SK-MEL-5 (cell line): ENCODE measurements at regions not wholly inside any gene's neighbourhood (a gene's known extent, or its start where the extent isn't known, plus 50 kb on each side); places are given as distances from the start of the nearest gene placed in this dataset.

Source experiments
- DNase-seq: peaks from one replicate; pipeline ENCODE4 v3.0.0-alpha.2; 2016; ENCODE audit warnings: low read depth, low spot score
- in situ Hi-C: cut with HindIII; loops from 2 replicates; pipeline ENCODE4 v1.10.0; 2016; ENCODE audit warnings: low sequenced_read_pairs, high pct_unique_total_duplicates, low pct_unique_long_range_greater_than_20kb

- in situ Hi-C loops: no loop called here
- DNase-seq: no peak
Measured at GRCh38 chr1:38242506-38242905, 195.9 kb upstream of the POU3F1 start.

- no peak for DNase-seq
- in situ Hi-C loops: no loop called here
Measured at GRCh38 chr1:38241594-38242334, 195.2 kb upstream of the POU3F1 start.

GRCh38 chr1:38240618-38241017, 194.0 kb upstream of the POU3F1 start:
- DNase-seq: no peak

GRCh38 chr1:38239258-38239835, 192.8 kb upstream of the POU3F1 start:
- no peak for DNase-seq
- in situ Hi-C loops: no loop called here

More at GRCh38 chr1:38240618-38241017, 194.0 kb upstream of the POU3F1 start:
- in situ Hi-C loops: no loop called here

GRCh38 chr1:38238294-38238693, 191.7 kb upstream of the POU3F1 start:
- in situ Hi-C loops: no loop called here
- DNase-seq: no peak

- no peak for DNase-seq
- in situ Hi-C loops: no loop called here
Measured at GRCh38 chr1:38235705-38236104, 189.1 kb upstream of the POU3F1 start.

GRCh38 chr1:38231941-38232340, 185.3 kb upstream of the POU3F1 start:
- in situ Hi-C loops: no loop called here
- DNase-seq: no peak

GRCh38 chr1:38228718-38229117, 182.1 kb upstream of the POU3F1 start:
- in situ Hi-C loops: no loop called here
- no peak for DNase-seq

- in situ Hi-C loops: no loop called here
- no peak for DNase-seq
Measured at GRCh38 chr1:38225745-38226144, 179.2 kb upstream of the POU3F1 start.

- DNase-seq: no peak
- in situ Hi-C loops: no loop called here
Measured at GRCh38 chr1:38223391-38223790, 176.8 kb upstream of the POU3F1 start.

- no peak for DNase-seq
- in situ Hi-C loops: no loop called here
Measured at GRCh38 chr1:38222891-38223290, 176.3 kb upstream of the POU3F1 start.

GRCh38 chr1:38221006-38221649, 174.5 kb upstream of the POU3F1 start:
- in situ Hi-C loops: no loop called here
- DNase-seq: no peak

GRCh38 chr1:38217316-38217715, 170.7 kb upstream of the POU3F1 start:
- in situ Hi-C loops: no loop called here
- DNase-seq: no peak

GRCh38 chr1:38213646-38214434, 167.2 kb upstream of the POU3F1 start:
- DNase-seq: no peak
- in situ Hi-C loops: no loop called here

- DNase-seq: no peak
- in situ Hi-C loops: no loop called here
Measured at GRCh38 chr1:38210895-38211177, 164.2 kb upstream of the POU3F1 start.

GRCh38 chr1:38210021-38210894, 163.7 kb upstream of the POU3F1 start:
- in situ Hi-C loops: no loop called here
- no peak for DNase-seq

GRCh38 chr1:38208716-38209632, 162.4 kb upstream of the POU3F1 start:
- in situ Hi-C loops: no loop called here
- DNase-seq: no peak
